Caco-2 (cell line): ENCODE measurements at regions not wholly inside any gene's neighbourhood (a gene's known extent, or its start where the extent isn't known, plus 50 kb on each side); places are given as distances from the start of the nearest gene placed in this dataset.

Experiments
- BruUV-seq: library from RNA; stranded (reverse); fragments of 400-500 nt; replicated peaks from 2 replicates; lab custom pipeline; 2021; lab: Mats Ljungman, UMichigan
- CTCF ChIA-PET: fragments of 300-600 bp; sonication (Branson Sonifier 250); formaldehyde crosslinking; loops from one replicate; lab custom pipeline; 2022; ENCODE audit warnings: antibody characterized with exemption; lab: Charles Lee
- POLR2A ChIA-PET: fragments of 300-600 bp; sonication (Branson Sonifier 250); formaldehyde crosslinking; loops from one replicate; lab custom pipeline; 2022; ENCODE audit warnings: antibody characterized with exemption; lab: Charles Lee
- DNase-seq, 2 experiments: peaks; one replicate each; pipeline versions ENCODE4 v3.0.0 to v3.0.0-alpha.2; 2020 to 2022
- H3K27me3 ChIP-seq: replicated peaks from 2 replicates; pipeline ENCODE4 v1.6.0; 2011; ENCODE audit warnings: low read length; ENCODE audit not compliant: control insufficient read depth, insufficient read depth
- H3K36me3 ChIP-seq: 2 replicates; pipeline ENCODE4 v1.5.1; 2011; ENCODE audit warnings: low read length; ENCODE audit not compliant: control insufficient read depth, insufficient read depth
- H3K4me1 ChIP-seq: fragments of 250-450 bp; sonication (Bioruptor Pico); 2 replicates; pipeline ENCODE4 v1.5.1; 2020; ENCODE audit warnings: mild to moderate bottlenecking
- H3K4me3 ChIP-seq: 2 replicates; pipeline ENCODE4 v1.5.1; 2011; ENCODE audit warnings: low read depth, mild to moderate bottlenecking, control low read depth, low read length
- H3K9me3 ChIP-seq: fragments of 250-450 bp; sonication (Bioruptor Pico); 2 replicates; pipeline ENCODE4 v1.5.1; 2020; ENCODE audit warnings: mild to moderate bottlenecking, moderate library complexity
- H3K27ac Mint-ChIP-seq: one replicate; pipeline ENCODE4 v1.8.0; 2022; ENCODE audit warnings: mixed read lengths; ENCODE audit not compliant: unreplicated experiment
- H3K27me3 Mint-ChIP-seq: one replicate; pipeline ENCODE4 v1.8.0; 2022; ENCODE audit warnings: mixed read lengths; ENCODE audit not compliant: insufficient read depth, unreplicated experiment
- H3K36me3 Mint-ChIP-seq: one replicate; pipeline ENCODE4 v1.8.0; 2022; ENCODE audit warnings: mild to moderate bottlenecking, mixed read lengths; ENCODE audit not compliant: insufficient read depth, unreplicated experiment
- H3K4me1 Mint-ChIP-seq: one replicate; pipeline ENCODE4 v1.8.0; 2022; ENCODE audit warnings: low read depth, mixed read lengths; ENCODE audit not compliant: unreplicated experiment
- H3K4me3 Mint-ChIP-seq: one replicate; pipeline ENCODE4 v1.8.0; 2022; ENCODE audit warnings: mild to moderate bottlenecking, moderate library complexity, mixed read lengths; ENCODE audit not compliant: unreplicated experiment
- H3K9me3 Mint-ChIP-seq: one replicate; pipeline ENCODE4 v1.8.0; 2022; ENCODE audit warnings: mixed read lengths; ENCODE audit not compliant: unreplicated experiment
- CTCF ChIP-seq, 2 experiments: fragments of 200-600 bp in 1 of 2; IDR thresholded peaks; 1 replicate in 1 of 2; 2 replicates in 1 of 2; pipeline versions ENCODE4 v1.5.1 to v1.8.0; 2011 to 2022; ENCODE audit warnings: antibody characterized with exemption in 1 of 2, control low read depth in 1 of 2, inconsistent platforms in 1 of 2, low read depth in 1 of 2, low read length in 1 of 2, mild to moderate bottlenecking in 1 of 2, moderate library complexity in 1 of 2; ENCODE audit not compliant: insufficient read depth in 1 of 2, severe bottlenecking in 1 of 2, unreplicated experiment in 1 of 2
- intact Hi-C: fragments of 100-400 bp; cut with micrococcal nuclease; formaldehyde crosslinking; loops from one replicate; pipeline ENCODE4 v1.10.0; 2022; ENCODE audit not compliant: unreplicated experiment

- no peaks in the 10 kb centered on the region; the same call in 1 of the 2 replicates for H3K4me1 ChIP-seq
Observed at GRCh38 chr2:20143263-20143662, 81.7 kb downstream of the SDC1 start.

GRCh38 chr2:20141806-20142205, 83.1 kb downstream of the SDC1 start:
- Histone ChIP-seq H3K9me3 (no peaks in the 10 kb centered on the region), H3K36me3 (no peaks in the 10 kb centered on the region), H3K4me3 (no peak overlapping the region), H3K27me3 (no peaks in the 10 kb centered on the region), H3K4me1 (no peaks in the 10 kb centered on the region; the same call in 1 of the 2 replicates)
- BruUV-seq = no TSS peak
- H3K36me3 Mint-ChIP-seq = no peaks in the 10 kb centered on the region
- H3K27ac Mint-ChIP-seq = no peak overlapping the region
- H3K27me3 Mint-ChIP-seq = no peaks in the 10 kb centered on the region
- intact Hi-C loops = no loop called here
- H3K4me1 Mint-ChIP-seq = peaks cover 19% of the 10 kb centered on the region
- DNase-seq = no peak
- TF ChIP-seq CTCF (IDR thresholded peaks at IDR 0.05; ENCODE audit: insufficient read depth in 1 of 2, low read depth in 1 of 2, low read length in 1 of 2, severe bottlenecking in 1 of 2, unreplicated experiment in 1 of 2) = no peak
- ChIA-PET POLR2A (no interaction called here), CTCF (no interaction called here)
- H3K4me3 Mint-ChIP-seq = no peak overlapping the region
- H3K9me3 Mint-ChIP-seq = no peaks in the 10 kb centered on the region

More at GRCh38 chr2:20143263-20143662, 81.7 kb downstream of the SDC1 start:
- DNase-seq = peak in 1 of 2 experiments; percentile 63
- Histone ChIP-seq H3K27me3 (no peaks in the 10 kb centered on the region), H3K9me3 (no peaks in the 10 kb centered on the region), H3K4me3 (no peak overlapping the region), H3K36me3 (no peaks in the 10 kb centered on the region)
- POLR2A ChIA-PET = no interaction called here
- Mint-ChIP-seq H3K36me3 (no peaks in the 10 kb centered on the region), H3K27ac (no peak overlapping the region), H3K9me3 (no peaks in the 10 kb centered on the region), H3K4me1 (peaks cover 19% of the 10 kb centered on the region), H3K27me3 (no peaks in the 10 kb centered on the region), H3K4me3 (no peak overlapping the region)
- intact Hi-C loops = no loop called here
- no peak for TF ChIP-seq CTCF (IDR thresholded peaks at IDR 0.05; ENCODE audit: insufficient read depth in 1 of 2, low read depth in 1 of 2, low read length in 1 of 2, severe bottlenecking in 1 of 2, unreplicated experiment in 1 of 2)
- CTCF ChIA-PET = no interaction called here
- no TSS peak for BruUV-seq

- Mint-ChIP-seq H3K36me3 (no peaks in the 10 kb centered on the region), H3K27ac (no peak overlapping the region), H3K9me3 (no peaks in the 10 kb centered on the region), H3K4me1 (peaks cover 19% of the 10 kb centered on the region), H3K4me3 (no peak overlapping the region), H3K27me3 (no peaks in the 10 kb centered on the region)
- H3K36me3 ChIP-seq = no peaks in the 10 kb centered on the region
- no peak overlapping the region for H3K4me3 ChIP-seq
- DNase-seq = no peak
- intact Hi-C loops = no loop called here
- ChIA-PET POLR2A (no interaction called here), CTCF (no interaction called here)
- TF ChIP-seq CTCF (IDR thresholded peaks at IDR 0.05; ENCODE audit: insufficient read depth in 1 of 2, low read depth in 1 of 2, low read length in 1 of 2, severe bottlenecking in 1 of 2, unreplicated experiment in 1 of 2) = no peak
- no peaks in the 10 kb centered on the region; the same call in 1 of the 2 replicates for H3K4me1 ChIP-seq
- H3K9me3 ChIP-seq = no peaks in the 10 kb centered on the region
- no TSS peak for BruUV-seq
- no peaks in the 10 kb centered on the region for H3K27me3 ChIP-seq
Observed at GRCh38 chr2:20141056-20141762, 83.7 kb downstream of the SDC1 start.
